Activated CD8-positive, alpha-beta memory T cell treated with anti-CD3 and anti-CD28 coated beads, Interleukin-2, amount 10 ng/mL, durations not matched to agents 7 days and 5 days (primary cell): ENCODE measurements at regions not wholly inside any gene's neighbourhood (a gene's known extent, or its start where the extent isn't known, plus 50 kb on each side); places are given as distances from the start of the nearest gene placed in this dataset.

Experiments used
- ATAC-seq: fragments of 150-1000 bp; cut with Tn5 transposase; one replicate; pipeline ENCODE4 v1.10.0; 2021; ENCODE audit warnings: moderate library complexity
- CTCF ChIA-PET: fragments of 350-600 bp; sonication (Branson Sonifier 250); formaldehyde crosslinking; loops from one replicate; lab custom pipeline; 2021; ENCODE audit warnings: antibody characterized with exemption; lab: Charles Lee
- DNase-seq: peaks from one replicate; pipeline ENCODE4 v3.0.0-alpha.2; 2020
- H3K27ac Mint-ChIP-seq: one replicate; pipeline ENCODE4 v1.8.0; 2021; ENCODE audit warnings: mild to moderate bottlenecking, mixed read lengths
- H3K27me3 Mint-ChIP-seq: one replicate; pipeline ENCODE4 v1.8.0; 2021; ENCODE audit warnings: mixed read lengths
- H3K36me3 Mint-ChIP-seq: one replicate; pipeline ENCODE4 v1.8.0; 2021; ENCODE audit warnings: mild to moderate bottlenecking, mixed read lengths
- H3K4me1 Mint-ChIP-seq: one replicate; pipeline ENCODE4 v1.8.0; 2021; ENCODE audit warnings: mixed read lengths
- H3K4me3 Mint-ChIP-seq: one replicate; pipeline ENCODE4 v1.8.0; 2021; ENCODE audit warnings: mild to moderate bottlenecking, moderate library complexity, mixed read lengths
- H3K9me3 Mint-ChIP-seq: one replicate; pipeline ENCODE4 v1.8.0; 2022; ENCODE audit warnings: low read depth, mixed read lengths

GRCh38 chr13:106990594-106990993 lies 422.7 kb upstream of the ARGLU1 start:
- ATAC-seq (no peak), DNase-seq (no peak)
- H3K9me3 Mint-ChIP-seq, result peaks cover 2% of the 10 kb centered on the region
- no peaks in the 10 kb centered on the region for H3K4me1 Mint-ChIP-seq
- H3K27ac Mint-ChIP-seq, result no peak overlapping the region
- no peak overlapping the region for H3K4me3 Mint-ChIP-seq
- CTCF ChIA-PET, result no interaction called here
- no peaks in the 10 kb centered on the region for H3K27me3 Mint-ChIP-seq
- no peaks in the 10 kb centered on the region for H3K36me3 Mint-ChIP-seq

- ATAC-seq (no peak), DNase-seq (no peak)
- no peaks in the 10 kb centered on the region for H3K36me3 Mint-ChIP-seq
- no peak overlapping the region for H3K4me3 Mint-ChIP-seq
- no peaks in the 10 kb centered on the region for H3K4me1 Mint-ChIP-seq
- H3K27ac Mint-ChIP-seq, result no peak overlapping the region
- H3K27me3 Mint-ChIP-seq, result no peaks in the 10 kb centered on the region
- H3K9me3 Mint-ChIP-seq, result peaks cover 2% of the 10 kb centered on the region
- CTCF ChIA-PET, result no interaction called here
Measured at GRCh38 chr13:106989876-106990275, 421.9 kb upstream of the ARGLU1 start.

- ATAC-seq, result no peak
- no peak for DNase-seq
- Mint-ChIP-seq H3K9me3 (peaks cover 2% of the 10 kb centered on the region), H3K27ac (no peak overlapping the region), H3K36me3 (no peaks in the 10 kb centered on the region), H3K4me1 (no peaks in the 10 kb centered on the region), H3K27me3 (no peaks in the 10 kb centered on the region), H3K4me3 (no peak overlapping the region)
- CTCF ChIA-PET, result no interaction called here
Measured at GRCh38 chr13:106987427-106987785, 419.5 kb upstream of the ARGLU1 start.

- no peak overlapping the region for H3K4me3 Mint-ChIP-seq
- no peaks in the 10 kb centered on the region for H3K36me3 Mint-ChIP-seq
- CTCF ChIA-PET, result no interaction called here
- peaks cover 2% of the 10 kb centered on the region for H3K9me3 Mint-ChIP-seq
- no peaks in the 10 kb centered on the region for H3K4me1 Mint-ChIP-seq
- no peak for DNase-seq
- no peak for ATAC-seq
- no peaks in the 10 kb centered on the region for H3K27me3 Mint-ChIP-seq
- no peak overlapping the region for H3K27ac Mint-ChIP-seq
Measured at GRCh38 chr13:106986687-106987426, 418.9 kb upstream of the ARGLU1 start.

GRCh38 chr13:106986033-106986484 lies 418.1 kb upstream of the ARGLU1 start:
- H3K27ac Mint-ChIP-seq, result no peak overlapping the region
- peaks cover 2% of the 10 kb centered on the region for H3K9me3 Mint-ChIP-seq
- CTCF ChIA-PET, result no interaction called here
- no peaks in the 10 kb centered on the region for H3K27me3 Mint-ChIP-seq
- H3K4me3 Mint-ChIP-seq, result no peak overlapping the region
- H3K36me3 Mint-ChIP-seq, result no peaks in the 10 kb centered on the region
- DNase-seq (no peak), ATAC-seq (no peak)
- no peaks in the 10 kb centered on the region for H3K4me1 Mint-ChIP-seq

GRCh38 chr13:106985481-106985880 lies 417.5 kb upstream of the ARGLU1 start:
- H3K27ac Mint-ChIP-seq, result no peak overlapping the region
- no peak overlapping the region for H3K4me3 Mint-ChIP-seq
- DNase-seq, result no peak
- no peak for ATAC-seq
- CTCF ChIA-PET, result no interaction called here
- no peaks in the 10 kb centered on the region for H3K27me3 Mint-ChIP-seq
- no peaks in the 10 kb centered on the region for H3K4me1 Mint-ChIP-seq
- peaks cover 2% of the 10 kb centered on the region for H3K9me3 Mint-ChIP-seq
- no peaks in the 10 kb centered on the region for H3K36me3 Mint-ChIP-seq

GRCh38 chr13:106981051-106981450 lies 413.1 kb upstream of the ARGLU1 start:
- H3K27ac Mint-ChIP-seq, result no peak overlapping the region
- CTCF ChIA-PET, result no interaction called here
- no peaks in the 10 kb centered on the region for H3K9me3 Mint-ChIP-seq
- no peak overlapping the region for H3K4me3 Mint-ChIP-seq
- no peak for ATAC-seq
- no peaks in the 10 kb centered on the region for H3K27me3 Mint-ChIP-seq
- no peaks in the 10 kb centered on the region for H3K36me3 Mint-ChIP-seq
- no peak for DNase-seq
- no peaks in the 10 kb centered on the region for H3K4me1 Mint-ChIP-seq

- Mint-ChIP-seq H3K27me3 (no peaks in the 10 kb centered on the region), H3K27ac (no peak overlapping the region), H3K36me3 (no peaks in the 10 kb centered on the region), H3K4me1 (no peaks in the 10 kb centered on the region), H3K9me3 (peaks cover 2% of the 10 kb centered on the region), H3K4me3 (no peak overlapping the region)
- CTCF ChIA-PET, result no interaction called here
- ATAC-seq, result no peak
- DNase-seq, result no peak
Measured at GRCh38 chr13:106967391-106967790, 399.5 kb upstream of the ARGLU1 start.

GRCh38 chr13:106963151-106963550 lies 395.2 kb upstream of the ARGLU1 start:
- Mint-ChIP-seq H3K4me3 (no peak overlapping the region), H3K9me3 (peaks cover 2% of the 10 kb centered on the region), H3K27me3 (no peaks in the 10 kb centered on the region), H3K27ac (no peak overlapping the region), H3K36me3 (no peaks in the 10 kb centered on the region), H3K4me1 (no peaks in the 10 kb centered on the region)
- ATAC-seq (no peak), DNase-seq (no peak)
- CTCF ChIA-PET, result no interaction called here

- CTCF ChIA-PET, result no interaction called here
- ATAC-seq (no peak), DNase-seq (no peak)
- Mint-ChIP-seq H3K9me3 (no peaks in the 10 kb centered on the region), H3K27ac (no peak overlapping the region), H3K27me3 (no peaks in the 10 kb centered on the region), H3K36me3 (no peaks in the 10 kb centered on the region), H3K4me3 (no peak overlapping the region), H3K4me1 (no peaks in the 10 kb centered on the region)
Measured at GRCh38 chr13:106961651-106962050, 393.7 kb upstream of the ARGLU1 start.

- CTCF ChIA-PET, result no interaction called here
- no peak for DNase-seq
- Mint-ChIP-seq H3K27me3 (no peaks in the 10 kb centered on the region), H3K27ac (no peak overlapping the region), H3K36me3 (no peaks in the 10 kb centered on the region), H3K9me3 (no peaks in the 10 kb centered on the region), H3K4me3 (no peak overlapping the region), H3K4me1 (no peaks in the 10 kb centered on the region)
- ATAC-seq, result no peak
Measured at GRCh38 chr13:106961216-106961615, 393.3 kb upstream of the ARGLU1 start.

- Mint-ChIP-seq H3K9me3 (no peaks in the 10 kb centered on the region), H3K4me1 (no peaks in the 10 kb centered on the region), H3K36me3 (no peaks in the 10 kb centered on the region), H3K27me3 (no peaks in the 10 kb centered on the region), H3K27ac (no peak overlapping the region), H3K4me3 (no peak overlapping the region)
- ATAC-seq (no peak), DNase-seq (no peak)
- CTCF ChIA-PET, result no interaction called here
Measured at GRCh38 chr13:106958621-106959048, 390.7 kb upstream of the ARGLU1 start.

GRCh38 chr13:106942563-106942962 lies 374.6 kb upstream of the ARGLU1 start:
- Mint-ChIP-seq H3K9me3 (no peaks in the 10 kb centered on the region), H3K36me3 (no peaks in the 10 kb centered on the region), H3K27me3 (no peaks in the 10 kb centered on the region), H3K27ac (no peak overlapping the region), H3K4me1 (no peaks in the 10 kb centered on the region), H3K4me3 (no peak overlapping the region)
- DNase-seq, result no peak
- CTCF ChIA-PET, result no interaction called here
- ATAC-seq, result no peak

GRCh38 chr13:106941779-106942178 lies 373.8 kb upstream of the ARGLU1 start:
- Mint-ChIP-seq H3K27me3 (no peaks in the 10 kb centered on the region), H3K4me1 (no peaks in the 10 kb centered on the region), H3K36me3 (no peaks in the 10 kb centered on the region), H3K4me3 (no peak overlapping the region), H3K9me3 (no peaks in the 10 kb centered on the region), H3K27ac (no peak overlapping the region)
- DNase-seq (no peak), ATAC-seq (no peak)
- CTCF ChIA-PET, result no interaction called here

GRCh38 chr13:106927421-106927820 lies 359.5 kb upstream of the ARGLU1 start:
- DNase-seq (no peak), ATAC-seq (no peak)
- Mint-ChIP-seq H3K27ac (no peak overlapping the region), H3K36me3 (no peaks in the 10 kb centered on the region), H3K27me3 (no peaks in the 10 kb centered on the region), H3K4me3 (no peak overlapping the region), H3K4me1 (no peaks in the 10 kb centered on the region), H3K9me3 (no peaks in the 10 kb centered on the region)
- CTCF ChIA-PET, result no interaction called here
